ENCODE measurements at regions not wholly inside any gene's neighbourhood (a gene's known extent, or its start where the extent isn't known, plus 50 kb on each side); places are given as distances from the start of the nearest gene placed in this dataset.

DNA sequence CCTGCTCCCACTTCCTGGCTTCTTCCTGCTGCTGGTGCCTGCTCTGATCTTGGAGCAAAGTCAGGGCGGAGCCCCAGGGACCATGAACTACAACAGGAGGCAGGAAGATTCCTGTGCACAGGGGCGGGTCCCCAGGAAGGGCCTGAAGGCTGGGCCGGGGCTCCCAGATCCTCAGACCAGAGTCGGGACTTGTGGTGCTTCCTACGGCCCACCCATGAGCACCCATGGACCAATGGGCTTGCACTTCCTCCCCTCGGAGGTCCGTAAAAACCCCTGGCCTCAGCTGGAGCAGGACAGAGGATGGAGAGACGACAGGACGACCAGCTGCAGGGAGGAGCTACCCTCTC is 1287.1 kb downstream of the TMEM121 start:
- Histone ChIP-seq H3K36me3 (ENCODE audit: control insufficient read depth, insufficient read depth, low read length) (no peaks in the 10 kb centered on the region), H3K4me3 (ENCODE audit: low read length) (no peak overlapping the region), H3K4me1 (ENCODE audit: control insufficient read depth, insufficient read depth, low read length) (no peaks in the 10 kb centered on the region), H3K9me3 (ENCODE audit: control insufficient read depth, insufficient read depth, low read length) (no peaks in the 10 kb centered on the region), H3K27ac (ENCODE audit: low read length) (no peak overlapping the region), H3K27me3 (ENCODE audit: control insufficient read depth, insufficient read depth, low read length) (peaks cover under 1% of the 10 kb centered on the region)
- ATAC-seq (no peak), DNase-seq (no peak)
- TF ChIP-seq CTCF (IDR thresholded peaks at IDR 0.05): no peak
- Mint-ChIP-seq H3K4me3 (no peak overlapping the region), H3K27ac (no peak overlapping the region), H3K27me3 (ENCODE audit: low read depth in 2 of 2) (peaks cover 5 to 8% of the 10 kb centered on the region in 2 donors), H3K9me3 (no peaks in the 10 kb centered on the region), H3K4me1 (no peaks in the 10 kb centered on the region), H3K36me3 (no peaks in the 10 kb centered on the region)
- intact Hi-C loops (cut with micrococcal nuclease): no loop called here
- 82% methylated on average over 9 of the region's 9 CpGs for WGBS (ENCODE audit: insufficient coverage)

GRCh38 chr14:106820119-106820518 is 1293.7 kb downstream of the TMEM121 start:
- no peaks in the 10 kb centered on the region for H3K4me1 Mint-ChIP-seq
- Histone ChIP-seq H3K4me3 (ENCODE audit: low read length) (no peak overlapping the region), H3K4me1 (ENCODE audit: control insufficient read depth, insufficient read depth, low read length) (no peaks in the 10 kb centered on the region), H3K36me3 (ENCODE audit: control insufficient read depth, insufficient read depth, low read length) (no peaks in the 10 kb centered on the region), H3K27ac (ENCODE audit: low read length) (no peak overlapping the region), H3K27me3 (ENCODE audit: control insufficient read depth, insufficient read depth, low read length) (peaks cover 2% of the 10 kb centered on the region), H3K9me3 (ENCODE audit: control insufficient read depth, insufficient read depth, low read length) (no peaks in the 10 kb centered on the region)
- H3K27ac Mint-ChIP-seq: no peak overlapping the region
- H3K27me3 Mint-ChIP-seq (ENCODE audit: low read depth in 2 of 2): peaks cover 4 to 22% of the 10 kb centered on the region in 2 donors
- DNase-seq: no peak
- intact Hi-C loops (cut with micrococcal nuclease): no loop called here
- H3K4me3 Mint-ChIP-seq: no peak overlapping the region
- H3K9me3 Mint-ChIP-seq: no peaks in the 10 kb centered on the region
- no peak for ATAC-seq
- no peak for TF ChIP-seq CTCF (IDR thresholded peaks at IDR 0.05)
- H3K36me3 Mint-ChIP-seq: no peaks in the 10 kb centered on the region
- no CpG with 5 or more reads among the region's 1 CpG for WGBS (ENCODE audit: insufficient coverage)

GRCh38 chr14:106821119-106821518 is 1294.7 kb downstream of the TMEM121 start:
- Mint-ChIP-seq H3K36me3 (no peaks in the 10 kb centered on the region), H3K9me3 (no peaks in the 10 kb centered on the region), H3K4me1 (no peaks in the 10 kb centered on the region), H3K27me3 (ENCODE audit: low read depth in 2 of 2) (peaks cover 2 to 26% of the 10 kb centered on the region in 2 donors), H3K27ac (no peak overlapping the region), H3K4me3 (no peak overlapping the region)
- no peak overlapping the region for H3K27ac ChIP-seq (ENCODE audit: low read length)
- no peaks in the 10 kb centered on the region for H3K9me3 ChIP-seq (ENCODE audit: control insufficient read depth, insufficient read depth, low read length)
- intact Hi-C loops (cut with micrococcal nuclease): no loop called here
- no peak overlapping the region for H3K4me3 ChIP-seq (ENCODE audit: low read length)
- DNase-seq (no peak), ATAC-seq (no peak)
- peaks cover 2% of the 10 kb centered on the region for H3K27me3 ChIP-seq (ENCODE audit: control insufficient read depth, insufficient read depth, low read length)
- no peaks in the 10 kb centered on the region for H3K36me3 ChIP-seq (ENCODE audit: control insufficient read depth, insufficient read depth, low read length)
- no peak for TF ChIP-seq CTCF (IDR thresholded peaks at IDR 0.05)
- H3K4me1 ChIP-seq (ENCODE audit: control insufficient read depth, insufficient read depth, low read length): no peaks in the 10 kb centered on the region

- Histone ChIP-seq H3K27me3 (ENCODE audit: control insufficient read depth, insufficient read depth, low read length) (peaks cover 2% of the 10 kb centered on the region), H3K4me3 (ENCODE audit: low read length) (no peak overlapping the region), H3K9me3 (ENCODE audit: control insufficient read depth, insufficient read depth, low read length) (no peaks in the 10 kb centered on the region), H3K27ac (ENCODE audit: low read length) (no peak overlapping the region), H3K4me1 (ENCODE audit: control insufficient read depth, insufficient read depth, low read length) (no peaks in the 10 kb centered on the region), H3K36me3 (ENCODE audit: control insufficient read depth, insufficient read depth, low read length) (no peaks in the 10 kb centered on the region)
- Mint-ChIP-seq H3K4me3 (no peak overlapping the region), H3K9me3 (no peaks in the 10 kb centered on the region), H3K27ac (no peak overlapping the region), H3K36me3 (no peaks in the 10 kb centered on the region), H3K27me3 (ENCODE audit: low read depth in 2 of 2) (peaks cover 2 to 28% of the 10 kb centered on the region in 2 donors), H3K4me1 (no peaks in the 10 kb centered on the region)
- DNase-seq (no peak), ATAC-seq (no peak)
- TF ChIP-seq CTCF (IDR thresholded peaks at IDR 0.05): no peak
- WGBS (ENCODE audit: insufficient coverage): 83% methylated on average over 7 of the region's 7 CpGs
- intact Hi-C loops (cut with micrococcal nuclease): no loop called here
Observed at GRCh38 chr14:106822905-106823304, 1296.5 kb downstream of the TMEM121 start.

Data from natural killer cell (primary cell).